Kidney (tissue), 10 donors: ENCODE measurements at regions not wholly inside any gene's neighbourhood (a gene's known extent, or its start where the extent isn't known, plus 50 kb on each side); places are given as distances from the start of the nearest gene placed in this dataset.
"Not testable (repeated sequence)": the region's sequence is repeated elsewhere in the genome, so short reads cannot be mapped to it uniquely, and the experiment has no call there.

ENCODE experiments used
- DNase-seq, 5 donors: peaks; one replicate each; pipeline ENCODE4 v3.0.0-alpha.2; 2013 to 2020
- FAIRE-seq: peaks from 2 replicates; lab custom pipeline; 2012; peaks lifted over from hg19 to GRCh38; lab: Jason Lieb, UNC
- H3K27ac ChIP-seq, 2 donors: one replicate each; pipeline ENCODE4 v1.7.0; 2013; ENCODE audit warnings: low read depth in 2 of 2, low read length in 2 of 2, inconsistent platforms in 1 of 2
- H3K27me3 ChIP-seq: one replicate; pipeline ENCODE4 v1.7.1; 2013; ENCODE audit warnings: low read length, inconsistent platforms; ENCODE audit not compliant: control insufficient read depth, insufficient read depth
- H3K36me3 ChIP-seq, 3 donors: one replicate each; pipeline versions ENCODE4 v1.7.0 to v1.7.1; 2013; ENCODE audit warnings: low read length in 3 of 3, control low read depth in 1 of 3, inconsistent platforms in 1 of 3; ENCODE audit not compliant: insufficient read depth in 3 of 3, control insufficient read depth in 2 of 3
- H3K4me1 ChIP-seq, 3 donors: one replicate each; pipeline versions ENCODE4 v1.7.0 to v1.7.1; 2013; ENCODE audit warnings: low read length in 3 of 3, inconsistent platforms in 1 of 3, low read depth in 1 of 3; ENCODE audit not compliant: control insufficient read depth in 2 of 3, insufficient read depth in 2 of 3
- H3K4me3 ChIP-seq, 3 donors: one replicate each; pipeline versions ENCODE4 v1.7.0 to v1.8.1; 2013; ENCODE audit warnings: low read length in 3 of 3, control low read depth in 1 of 3, inconsistent platforms in 1 of 3
- H3K9ac ChIP-seq, 3 donors: one replicate each; pipeline versions ENCODE4 v1.7.0 to v1.7.1; 2013; ENCODE audit warnings: low read length in 3 of 3, control low read depth in 1 of 3, inconsistent platforms in 1 of 3
- H3K9me3 ChIP-seq, 3 donors: one replicate each; pipeline versions ENCODE4 v1.7.0 to v1.7.1; 2013; ENCODE audit warnings: low read length in 3 of 3, control low read depth in 1 of 3, inconsistent platforms in 1 of 3; ENCODE audit not compliant: control insufficient read depth in 2 of 3, insufficient read depth in 1 of 3
- intact Hi-C: fragments of 100-400 bp; cut with DNase I; formaldehyde crosslinking; loops from one replicate; pipeline ENCODE4 v1.11.1; 2022
- donor health status: control.
- donor health status: control.
- donor health status: DM: yes; HTN: yes; CAD: no.
- donor health status: Normal renal cell carcinoma (clear cell type).

DNA sequence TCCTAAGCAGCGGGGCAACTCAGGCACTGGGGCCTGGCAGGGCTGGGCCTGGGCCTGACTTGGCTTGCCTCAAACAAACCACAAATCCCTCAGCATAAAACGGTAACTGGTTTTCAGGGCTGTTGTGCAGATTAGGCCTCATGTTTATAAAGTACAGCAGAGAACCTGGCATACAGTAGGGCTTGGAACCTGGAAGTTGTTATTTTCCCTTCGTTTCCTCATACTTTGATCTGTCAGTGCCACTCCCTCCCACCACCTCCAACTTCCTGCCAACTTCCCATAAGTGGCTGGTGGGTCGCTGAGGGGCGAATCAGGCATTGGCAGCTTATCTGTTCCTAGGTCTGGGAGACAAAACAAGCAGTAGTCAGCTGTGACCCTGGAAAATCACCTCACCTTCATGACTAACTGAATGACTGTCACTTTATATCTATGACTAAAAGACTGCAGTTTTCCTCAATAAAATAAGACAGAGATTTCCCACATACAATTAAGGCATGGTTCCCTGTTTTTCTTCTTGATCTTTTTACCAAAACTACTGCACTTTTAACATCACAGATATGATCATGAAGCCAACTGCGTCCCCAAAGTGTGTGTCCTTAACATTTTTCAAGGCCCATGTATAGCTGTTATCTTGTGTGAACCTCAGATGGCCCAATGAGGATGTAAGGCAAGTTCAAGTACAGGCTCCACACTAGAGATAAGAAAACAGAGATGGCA is 94.5 kb downstream of the TRIM69 start:
- H3K4me3 ChIP-seq, H3K4me1 ChIP-seq, DNase-seq, intact Hi-C loops, FAIRE-seq, H3K9ac ChIP-seq, H3K27me3 ChIP-seq, H3K9me3 ChIP-seq, H3K27ac ChIP-seq, H3K36me3 ChIP-seq: not testable (repeated sequence)

DNA sequence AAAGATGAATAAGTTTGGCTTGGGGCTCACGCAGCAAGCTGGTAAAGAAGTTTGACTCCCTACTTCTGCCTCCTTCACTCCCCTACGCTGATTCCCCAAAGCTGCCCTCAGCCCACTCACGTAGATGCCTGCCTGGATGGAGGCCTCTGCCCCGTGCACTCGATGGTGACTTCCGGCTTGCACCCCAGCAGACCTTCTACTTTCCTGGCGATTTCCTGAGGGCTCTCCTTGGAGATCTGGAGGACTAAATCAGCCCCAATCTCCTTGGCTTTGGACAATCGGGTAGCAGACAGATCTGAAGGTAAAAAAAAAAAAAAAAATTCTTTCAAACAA is 95.0 kb downstream of the TRIM69 start:
- FAIRE-seq, H3K9me3 ChIP-seq, intact Hi-C loops, H3K27ac ChIP-seq, H3K9ac ChIP-seq, H3K36me3 ChIP-seq, H3K4me1 ChIP-seq, DNase-seq, H3K27me3 ChIP-seq, H3K4me3 ChIP-seq: not testable (repeated sequence)

DNA sequence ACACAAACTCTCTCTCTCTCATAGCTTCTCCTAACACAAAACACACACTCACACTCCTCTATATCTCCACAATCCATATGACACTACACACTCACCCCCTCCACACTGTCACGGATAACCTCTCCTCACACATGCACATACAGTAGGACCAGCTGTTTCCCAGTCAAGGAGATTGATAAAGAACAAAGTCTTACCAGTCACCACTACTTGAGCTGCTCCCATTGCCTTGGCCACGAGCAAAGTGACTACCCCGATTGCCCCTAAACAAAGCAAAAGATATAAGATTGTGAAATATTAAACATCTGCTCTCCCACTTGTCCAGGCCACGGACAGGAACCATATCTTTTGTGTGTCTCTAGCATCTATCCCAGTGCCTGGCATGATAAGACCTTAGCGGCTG is 95.8 kb downstream of the TRIM69 start:
- H3K9ac ChIP-seq, DNase-seq, H3K27me3 ChIP-seq, H3K9me3 ChIP-seq, FAIRE-seq, H3K36me3 ChIP-seq, H3K4me1 ChIP-seq, intact Hi-C loops, H3K27ac ChIP-seq, H3K4me3 ChIP-seq: not testable (repeated sequence)

DNA sequence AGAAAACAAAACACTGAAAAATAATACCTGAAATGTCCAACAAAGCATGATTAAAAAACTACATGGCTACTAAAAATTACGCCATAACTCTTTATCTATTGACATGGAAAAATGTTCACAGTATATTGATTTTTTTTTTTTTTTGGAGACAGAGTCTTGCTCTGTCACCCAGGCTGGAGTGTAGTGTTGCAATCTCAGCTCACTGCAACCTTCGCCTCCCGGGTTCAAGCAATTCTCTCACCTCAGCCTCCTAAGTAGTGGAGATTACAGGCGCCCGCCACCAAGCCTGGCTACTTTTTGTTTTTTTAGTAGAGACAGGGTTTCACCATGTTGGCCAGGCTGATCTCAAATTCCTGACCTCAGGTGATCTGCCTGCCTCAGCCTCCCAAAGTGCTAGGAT is 96.8 kb downstream of the TRIM69 start:
- H3K27ac ChIP-seq, H3K9ac ChIP-seq, H3K4me3 ChIP-seq, H3K27me3 ChIP-seq, DNase-seq, H3K36me3 ChIP-seq, intact Hi-C loops, H3K4me1 ChIP-seq, FAIRE-seq, H3K9me3 ChIP-seq: not testable (repeated sequence)

DNA sequence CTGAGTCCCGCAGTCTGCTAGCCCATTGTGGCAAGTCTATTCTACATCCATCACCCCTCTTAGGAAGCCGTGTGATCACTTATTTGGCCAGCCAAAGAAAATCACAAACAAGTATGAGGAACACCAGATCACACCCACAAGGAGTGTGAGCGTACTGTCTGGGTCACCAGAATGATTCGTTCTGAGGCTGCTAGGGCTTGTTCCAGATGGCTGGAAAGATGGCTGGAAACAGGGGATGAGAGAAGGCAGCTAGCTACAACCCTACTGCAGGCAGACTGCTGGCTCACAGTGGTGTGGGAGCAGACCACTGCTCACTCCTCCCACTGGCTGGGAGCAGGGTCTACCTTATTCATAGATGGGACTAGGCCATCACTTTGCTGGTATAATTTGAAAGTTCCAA is 97.4 kb downstream of the TRIM69 start:
- H3K9me3 ChIP-seq, H3K27me3 ChIP-seq, H3K27ac ChIP-seq, DNase-seq, H3K9ac ChIP-seq, FAIRE-seq, H3K36me3 ChIP-seq, intact Hi-C loops, H3K4me1 ChIP-seq, H3K4me3 ChIP-seq: not testable (repeated sequence)

DNA sequence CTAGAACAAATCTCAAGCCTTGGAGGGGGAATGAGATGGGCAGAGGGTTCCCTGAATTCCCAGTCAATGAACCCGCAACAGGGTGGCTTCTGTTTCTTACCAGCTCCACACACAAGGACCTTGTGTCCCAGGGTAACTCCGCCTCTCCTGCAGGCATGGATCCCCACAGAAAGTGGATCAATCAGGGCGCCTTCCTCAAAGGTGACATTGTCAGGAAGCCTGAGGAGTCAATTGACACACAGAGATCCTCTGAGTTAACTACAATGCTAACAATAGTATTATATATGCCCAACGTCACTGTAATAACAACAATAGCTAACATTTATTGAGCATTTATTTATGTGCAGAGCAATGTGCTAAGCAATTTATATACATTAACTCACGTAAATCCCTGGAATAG is 98.8 kb downstream of the TRIM69 start:
- H3K27me3 ChIP-seq, H3K36me3 ChIP-seq, H3K27ac ChIP-seq, H3K9ac ChIP-seq, H3K9me3 ChIP-seq, H3K4me1 ChIP-seq, H3K4me3 ChIP-seq, DNase-seq, FAIRE-seq, intact Hi-C loops: not testable (repeated sequence)
